ENCODE measurements at regions not wholly inside any gene's neighbourhood (a gene's known extent, or its start where the extent isn't known, plus 50 kb on each side); places are given as distances from the start of the nearest gene placed in this dataset.
"Not testable (repeated sequence)": the region's sequence is repeated elsewhere in the genome, so short reads cannot be mapped to it uniquely, and the experiment has no call there.

DNA sequence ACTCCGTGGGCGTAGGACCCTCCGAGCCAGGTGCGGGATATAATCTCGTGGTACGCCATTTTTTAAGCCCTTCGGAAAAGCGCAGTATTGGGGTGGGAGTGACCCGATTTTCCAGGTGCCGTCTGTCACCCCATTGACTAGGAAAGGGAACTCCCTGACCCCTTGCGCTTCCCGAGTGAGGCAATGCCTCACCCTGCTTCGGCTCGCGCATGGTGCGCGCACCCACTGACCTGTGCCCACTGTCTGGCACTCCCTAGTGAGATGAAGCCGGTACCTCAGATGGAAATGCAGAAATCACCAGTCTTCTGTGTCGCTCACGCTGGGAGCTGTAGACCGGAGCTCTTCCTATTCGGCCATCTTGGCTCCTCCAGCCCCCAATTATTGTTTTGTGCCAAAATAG, 459.7 kb upstream of the UBE2E2 start:
- not testable (repeated sequence) for H3K4me3 ChIP-seq (ENCODE audit: low read depth, low read length); H2AFZ ChIP-seq (ENCODE audit: insufficient read depth, low read length, poor library complexity); H3K79me1 ChIP-seq (ENCODE audit: low read length); H2BK5ac ChIP-seq (ENCODE audit: low read depth, low read length, poor library complexity); H3K79me2 ChIP-seq (ENCODE audit: control insufficient read depth, insufficient read depth, low read length, poor library complexity); H4K12ac ChIP-seq (ENCODE audit: low read depth, low read length); H2BK120ac ChIP-seq (ENCODE audit: insufficient read depth, low read length, poor library complexity); H3K4ac ChIP-seq (ENCODE audit: low read depth, low read length); H3K23ac ChIP-seq (ENCODE audit: low read length); H4K8ac ChIP-seq (ENCODE audit: low read depth, low read length); H3K14ac ChIP-seq (ENCODE audit: low read length); H3K27me3 ChIP-seq (ENCODE audit: insufficient read depth, low read length); H2AK5ac ChIP-seq (ENCODE audit: low read length); H4K91ac ChIP-seq (ENCODE audit: low read depth, low read length); H3K36me3 ChIP-seq (ENCODE audit: control insufficient read depth in 1 of 2, insufficient read depth in 2 of 2, low read length in 2 of 2); H3K18ac ChIP-seq (ENCODE audit: low read length); H3K4me1 ChIP-seq (ENCODE audit: control insufficient read depth in 1 of 2, insufficient read depth in 2 of 2, low read length in 2 of 2); H3K4me2 ChIP-seq (ENCODE audit: low read length); DNase-seq; H3K9ac ChIP-seq (ENCODE audit: low read length); H3K27ac ChIP-seq (ENCODE audit: low read depth, low read length); H2BK12ac ChIP-seq (ENCODE audit: low read length); H3K9me3 ChIP-seq (ENCODE audit: insufficient read depth, low read depth, low read length)
- no CpG with 5 or more reads among the region's 22 CpGs for WGBS (ENCODE audit: extremely low coverage, insufficient coverage, insufficient read length)

DNA sequence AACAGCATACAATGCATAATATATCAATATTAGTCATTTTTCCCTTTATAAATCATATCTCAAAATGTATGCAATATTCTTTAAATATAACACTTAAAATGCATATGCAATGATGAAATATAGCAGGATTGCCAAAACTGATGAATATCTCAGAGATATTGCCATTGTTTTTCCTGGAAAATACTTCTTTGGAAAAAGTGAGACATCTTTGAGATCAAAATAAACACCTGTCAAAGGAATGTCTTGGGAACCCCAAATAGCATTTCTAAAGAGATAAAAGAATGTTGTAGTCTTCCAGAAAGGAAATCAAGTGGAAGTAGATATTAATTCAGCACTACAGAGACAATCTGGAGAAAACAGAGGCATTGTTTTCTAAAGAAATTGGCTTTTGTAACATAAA, 457.8 kb upstream of the UBE2E2 start:
- DNase-seq = no peak
- Histone ChIP-seq H2AFZ (ENCODE audit: insufficient read depth, low read length, poor library complexity) (no peak overlapping the region), H3K27me3 (ENCODE audit: insufficient read depth, low read length) (no peaks in the 10 kb centered on the region), H4K91ac (ENCODE audit: low read depth, low read length) (no peak overlapping the region), H3K36me3 (ENCODE audit: control insufficient read depth in 1 of 2, insufficient read depth in 2 of 2, low read length in 2 of 2) (no peaks in the 10 kb centered on the region), H2BK120ac (ENCODE audit: insufficient read depth, low read length, poor library complexity) (no peak overlapping the region), H2AK5ac (ENCODE audit: low read length) (no peak overlapping the region), H3K9ac (ENCODE audit: low read length) (no peak overlapping the region), H3K9me3 (ENCODE audit: insufficient read depth, low read depth, low read length) (no peaks in the 10 kb centered on the region), H3K79me2 (ENCODE audit: control insufficient read depth, insufficient read depth, low read length, poor library complexity) (no peaks in the 10 kb centered on the region), H2BK5ac (ENCODE audit: low read depth, low read length, poor library complexity) (no peak overlapping the region), H2BK12ac (ENCODE audit: low read length) (no peak overlapping the region), H3K27ac (ENCODE audit: low read depth, low read length) (no peak overlapping the region), H3K4ac (ENCODE audit: low read depth, low read length) (no peak overlapping the region), H3K18ac (ENCODE audit: low read length) (no peak overlapping the region), H4K8ac (ENCODE audit: low read depth, low read length) (no peak overlapping the region), H3K23ac (ENCODE audit: low read length) (no peak overlapping the region), H3K4me1 (ENCODE audit: control insufficient read depth in 1 of 2, insufficient read depth in 2 of 2, low read length in 2 of 2) (no peaks in the 10 kb centered on the region), H4K12ac (ENCODE audit: low read depth, low read length) (no peak overlapping the region), H3K4me2 (ENCODE audit: low read length) (no peak overlapping the region), H3K79me1 (ENCODE audit: low read length) (no peaks in the 10 kb centered on the region), H3K4me3 (ENCODE audit: low read depth, low read length) (no peak overlapping the region), H3K14ac (ENCODE audit: low read length) (no peak overlapping the region)

DNA sequence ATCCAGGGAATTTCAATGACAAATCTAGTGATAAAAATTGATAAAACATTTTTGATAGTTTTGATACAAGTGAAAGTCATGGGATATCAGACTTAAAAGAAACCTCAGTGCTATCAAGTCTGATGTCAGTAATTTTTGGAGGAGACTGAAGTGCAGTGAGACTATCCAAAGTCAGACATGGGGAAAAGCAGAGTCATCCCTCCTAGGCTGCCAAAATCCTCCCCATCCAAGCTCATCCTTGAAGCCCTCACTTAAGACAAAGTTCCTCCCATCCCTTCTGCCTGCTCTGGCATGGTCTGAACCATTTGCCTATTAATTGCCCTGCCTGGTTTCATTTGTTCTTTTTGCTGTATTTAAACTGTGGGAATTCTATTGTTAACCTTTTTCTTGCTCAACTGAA, 456.9 kb upstream of the UBE2E2 start:
- Histone ChIP-seq H2BK12ac (ENCODE audit: low read length) (no peak overlapping the region), H3K79me2 (ENCODE audit: control insufficient read depth, insufficient read depth, low read length, poor library complexity) (no peaks in the 10 kb centered on the region), H3K4me3 (ENCODE audit: low read depth, low read length) (no peak overlapping the region), H4K12ac (ENCODE audit: low read depth, low read length) (no peak overlapping the region), H3K9me3 (ENCODE audit: insufficient read depth, low read depth, low read length) (no peaks in the 10 kb centered on the region), H3K79me1 (ENCODE audit: low read length) (no peaks in the 10 kb centered on the region), H3K9ac (ENCODE audit: low read length) (no peak overlapping the region), H2BK120ac (ENCODE audit: insufficient read depth, low read length, poor library complexity) (no peak overlapping the region), H3K36me3 (ENCODE audit: control insufficient read depth in 1 of 2, insufficient read depth in 2 of 2, low read length in 2 of 2) (no peaks in the 10 kb centered on the region), H3K4me2 (ENCODE audit: low read length) (no peak overlapping the region), H3K23ac (ENCODE audit: low read length) (no peak overlapping the region), H2AFZ (ENCODE audit: insufficient read depth, low read length, poor library complexity) (no peak overlapping the region), H3K18ac (ENCODE audit: low read length) (no peak overlapping the region), H3K4ac (ENCODE audit: low read depth, low read length) (no peak overlapping the region), H4K91ac (ENCODE audit: low read depth, low read length) (no peak overlapping the region), H4K8ac (ENCODE audit: low read depth, low read length) (no peak overlapping the region), H3K4me1 (ENCODE audit: control insufficient read depth in 1 of 2, insufficient read depth in 2 of 2, low read length in 2 of 2) (no peaks in the 10 kb centered on the region), H3K27me3 (ENCODE audit: insufficient read depth, low read length) (no peaks in the 10 kb centered on the region), H2BK5ac (ENCODE audit: low read depth, low read length, poor library complexity) (no peak overlapping the region), H3K27ac (ENCODE audit: low read depth, low read length) (no peak overlapping the region), H3K14ac (ENCODE audit: low read length) (no peak overlapping the region), H2AK5ac (ENCODE audit: low read length) (no peak overlapping the region)
- no peak for DNase-seq

DNA sequence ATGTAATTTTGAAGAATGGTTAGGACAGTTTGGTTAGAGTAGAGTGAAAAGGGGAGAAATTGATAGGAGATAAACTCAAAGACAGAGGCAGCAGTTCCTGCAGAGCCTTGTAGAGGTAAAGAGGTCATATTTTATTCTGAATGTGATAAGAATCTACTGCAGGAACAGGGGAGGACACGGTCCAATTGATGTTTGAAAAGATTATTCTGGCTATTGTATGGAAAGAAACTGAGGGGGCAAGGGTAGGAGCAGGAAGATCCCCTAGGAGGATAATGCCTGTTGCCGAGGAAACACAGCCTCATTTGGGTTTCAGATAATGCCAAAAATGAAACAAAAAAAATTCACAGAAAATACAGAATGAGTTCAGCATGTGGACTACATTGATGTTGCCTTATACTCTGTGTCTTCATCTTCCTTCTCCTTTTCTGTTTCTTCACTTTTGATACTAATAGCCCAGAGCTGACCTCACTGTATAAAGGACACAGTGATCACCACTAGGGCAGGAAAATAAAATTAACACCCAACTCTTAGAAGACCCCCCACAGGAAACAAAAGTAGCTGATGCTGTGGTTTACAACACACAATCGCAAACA, 454.6 kb upstream of the UBE2E2 start:
- Histone ChIP-seq H3K27ac (ENCODE audit: low read depth, low read length) (no peak overlapping the region), H3K4me1 (ENCODE audit: control insufficient read depth in 1 of 2, insufficient read depth in 2 of 2, low read length in 2 of 2) (no peaks in the 10 kb centered on the region), H4K91ac (ENCODE audit: low read depth, low read length) (no peak overlapping the region), H3K18ac (ENCODE audit: low read length) (no peak overlapping the region), H3K36me3 (ENCODE audit: control insufficient read depth in 1 of 2, insufficient read depth in 2 of 2, low read length in 2 of 2) (no peaks in the 10 kb centered on the region), H2BK120ac (ENCODE audit: insufficient read depth, low read length, poor library complexity) (no peak overlapping the region), H2BK12ac (ENCODE audit: low read length) (no peak overlapping the region), H3K4ac (ENCODE audit: low read depth, low read length) (no peak overlapping the region), H2BK5ac (ENCODE audit: low read depth, low read length, poor library complexity) (no peak overlapping the region), H3K79me1 (ENCODE audit: low read length) (no peaks in the 10 kb centered on the region), H4K12ac (ENCODE audit: low read depth, low read length) (no peak overlapping the region), H3K27me3 (ENCODE audit: insufficient read depth, low read length) (no peaks in the 10 kb centered on the region), H3K14ac (ENCODE audit: low read length) (no peak overlapping the region), H3K4me2 (ENCODE audit: low read length) (no peak overlapping the region), H2AFZ (ENCODE audit: insufficient read depth, low read length, poor library complexity) (no peak overlapping the region), H3K4me3 (ENCODE audit: low read depth, low read length) (no peak overlapping the region), H4K8ac (ENCODE audit: low read depth, low read length) (no peak overlapping the region), H3K79me2 (ENCODE audit: control insufficient read depth, insufficient read depth, low read length, poor library complexity) (no peaks in the 10 kb centered on the region), H2AK5ac (ENCODE audit: low read length) (no peak overlapping the region), H3K23ac (ENCODE audit: low read length) (no peak overlapping the region), H3K9ac (ENCODE audit: low read length) (no peak overlapping the region), H3K9me3 (ENCODE audit: insufficient read depth, low read depth, low read length) (no peaks in the 10 kb centered on the region)
- DNase-seq = no peak
- no CpG with 5 or more reads among the region's 3 CpGs for WGBS (ENCODE audit: extremely low coverage, insufficient coverage, insufficient read length)
